ENCODE measurements at regions not wholly inside any gene's neighbourhood (a gene's known extent, or its start where the extent isn't known, plus 50 kb on each side); places are given as distances from the start of the nearest gene placed in this dataset.

GRCh38 chr13:79648191-79648590 is 167.2 kb downstream of the NDFIP2 start:
- no peak overlapping the region for H3K4me3 ChIP-seq (ENCODE audit: low read depth in 1 of 2, low read length in 2 of 2)
- H3K27ac ChIP-seq (ENCODE audit: low read length), result no peak overlapping the region
- H3K36me3 ChIP-seq (ENCODE audit: control insufficient read depth in 1 of 2, insufficient read depth in 2 of 2, low read length in 2 of 2), result no peaks in the 10 kb centered on the region
- no peaks in the 10 kb centered on the region for H3K27me3 ChIP-seq (ENCODE audit: low read depth, low read length)
- no peaks in the 10 kb centered on the region for H3K4me1 ChIP-seq (ENCODE audit: control insufficient read depth in 1 of 2, insufficient read depth in 2 of 2, low read length in 2 of 2)
- no peaks in the 10 kb centered on the region for H3K9me3 ChIP-seq (ENCODE audit: control insufficient read depth in 1 of 2, low read length in 2 of 2)

- H3K27ac ChIP-seq (ENCODE audit: low read length), result no peak overlapping the region
- H3K36me3 ChIP-seq (ENCODE audit: control insufficient read depth in 1 of 2, insufficient read depth in 2 of 2, low read length in 2 of 2), result no peaks in the 10 kb centered on the region
- H3K9me3 ChIP-seq (ENCODE audit: control insufficient read depth in 1 of 2, low read length in 2 of 2), result no peaks in the 10 kb centered on the region
- no peaks in the 10 kb centered on the region for H3K27me3 ChIP-seq (ENCODE audit: low read depth, low read length)
- no peaks in the 10 kb centered on the region for H3K4me1 ChIP-seq (ENCODE audit: control insufficient read depth in 1 of 2, insufficient read depth in 2 of 2, low read length in 2 of 2)
- no peak overlapping the region for H3K4me3 ChIP-seq (ENCODE audit: low read depth in 1 of 2, low read length in 2 of 2)
Observed at GRCh38 chr13:79647533-79647932, 166.6 kb downstream of the NDFIP2 start.

DNA sequence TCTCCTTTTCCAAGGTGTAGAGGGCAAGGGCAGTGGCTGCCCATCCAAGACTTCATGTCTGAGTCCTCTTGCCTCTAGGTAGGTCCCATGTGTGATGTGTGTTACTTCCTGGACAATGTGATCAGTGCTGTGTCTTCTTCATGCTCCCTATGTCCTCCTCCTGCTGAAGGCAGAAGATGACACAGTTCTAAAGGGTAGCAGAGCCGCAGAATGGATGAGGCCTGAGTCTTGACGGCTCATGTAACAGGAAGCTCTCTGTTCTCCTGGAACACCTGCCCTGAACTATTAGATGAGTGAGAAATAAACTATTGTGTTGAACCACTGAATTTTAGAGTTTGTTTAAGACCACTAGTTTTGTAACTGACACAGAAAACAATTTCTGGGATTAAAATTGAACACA is 165.9 kb downstream of the NDFIP2 start:
- Histone ChIP-seq H3K4me1 (ENCODE audit: control insufficient read depth in 1 of 2, insufficient read depth in 2 of 2, low read length in 2 of 2) (no peaks in the 10 kb centered on the region), H3K4me3 (ENCODE audit: low read depth in 1 of 2, low read length in 2 of 2) (no peak overlapping the region), H3K9me3 (ENCODE audit: control insufficient read depth in 1 of 2, low read length in 2 of 2) (no peaks in the 10 kb centered on the region), H3K36me3 (ENCODE audit: control insufficient read depth in 1 of 2, insufficient read depth in 2 of 2, low read length in 2 of 2) (no peaks in the 10 kb centered on the region), H3K27me3 (ENCODE audit: low read depth, low read length) (no peaks in the 10 kb centered on the region), H3K27ac (ENCODE audit: low read length) (no peak overlapping the region)

DNA sequence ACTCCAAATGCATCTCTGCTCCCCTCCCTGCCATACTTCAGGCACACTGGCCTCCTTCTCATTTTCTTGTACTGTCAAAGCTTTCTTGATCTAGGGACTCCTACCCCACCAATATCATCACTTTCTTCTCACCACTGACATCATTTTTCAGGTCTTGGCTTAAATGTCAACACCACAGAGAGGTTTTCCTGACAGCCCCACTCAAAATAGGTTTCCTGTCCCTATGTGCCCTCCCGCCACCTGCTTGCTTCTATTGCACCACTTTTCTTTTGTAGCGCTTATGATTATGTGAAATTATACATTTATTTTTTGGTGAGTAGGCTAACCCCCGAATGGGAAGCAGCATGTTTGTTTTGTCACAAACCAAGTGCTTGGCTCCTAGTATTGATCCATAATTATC is 164.6 kb downstream of the NDFIP2 start:
- Histone ChIP-seq H3K27ac (ENCODE audit: low read length) (no peak overlapping the region), H3K4me3 (ENCODE audit: low read depth in 1 of 2, low read length in 2 of 2) (no peak overlapping the region), H3K27me3 (ENCODE audit: low read depth, low read length) (no peaks in the 10 kb centered on the region)

GRCh38 chr13:79642596-79642995 is 161.6 kb downstream of the NDFIP2 start:
- H3K27me3 ChIP-seq (ENCODE audit: low read depth, low read length), result no peaks in the 10 kb centered on the region
- H3K36me3 ChIP-seq (ENCODE audit: control insufficient read depth in 1 of 2, insufficient read depth in 2 of 2, low read length in 2 of 2), result no peaks in the 10 kb centered on the region
- H3K4me3 ChIP-seq (ENCODE audit: low read depth in 1 of 2, low read length in 2 of 2), result no peak overlapping the region
- no peak overlapping the region for H3K27ac ChIP-seq (ENCODE audit: low read length)
- H3K4me1 ChIP-seq (ENCODE audit: control insufficient read depth in 1 of 2, insufficient read depth in 2 of 2, low read length in 2 of 2), result no peaks in the 10 kb centered on the region
- H3K9me3 ChIP-seq (ENCODE audit: control insufficient read depth in 1 of 2, low read length in 2 of 2), result no peaks in the 10 kb centered on the region

More for the DNA sequence above, 164.6 kb downstream of the NDFIP2 start:
- Histone ChIP-seq H3K36me3 (ENCODE audit: control insufficient read depth in 1 of 2, insufficient read depth in 2 of 2, low read length in 2 of 2) (no peaks in the 10 kb centered on the region), H3K4me1 (ENCODE audit: control insufficient read depth in 1 of 2, insufficient read depth in 2 of 2, low read length in 2 of 2) (no peaks in the 10 kb centered on the region), H3K9me3 (ENCODE audit: control insufficient read depth in 1 of 2, low read length in 2 of 2) (no peaks in the 10 kb centered on the region)

DNA sequence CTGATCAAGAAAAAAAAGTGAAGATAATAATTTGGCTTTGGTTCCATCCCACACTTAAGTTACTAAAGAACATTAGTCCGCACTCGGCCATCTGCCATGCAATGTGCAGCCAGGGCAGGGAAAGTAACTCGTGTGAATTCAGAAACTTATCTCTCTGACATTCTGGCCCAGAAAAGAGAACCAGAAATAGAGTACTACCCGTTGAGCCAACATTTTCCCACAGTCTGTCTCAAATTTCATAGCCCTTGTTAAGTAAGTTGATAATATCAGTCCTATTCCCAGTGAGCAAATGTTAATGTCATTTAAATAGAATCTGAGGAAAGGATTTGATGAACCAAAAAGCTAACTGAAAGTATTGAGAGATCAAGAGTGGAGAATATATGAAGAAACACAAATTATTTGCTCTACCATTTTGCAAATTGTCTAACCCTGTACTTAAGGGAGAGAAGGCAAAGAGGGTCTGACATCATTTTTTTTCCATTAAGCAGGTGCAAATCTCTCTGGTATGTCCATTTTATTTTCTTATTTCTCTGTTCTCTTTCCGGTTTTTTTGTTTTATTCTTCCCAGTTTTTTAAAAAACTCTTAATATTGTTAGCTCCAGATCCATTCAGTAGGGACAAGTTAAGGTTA is 156.3 kb downstream of the NDFIP2 start:
- no peaks in the 10 kb centered on the region for H3K9me3 ChIP-seq (ENCODE audit: control insufficient read depth in 1 of 2, low read length in 2 of 2)
- H3K4me3 ChIP-seq (ENCODE audit: low read depth in 1 of 2, low read length in 2 of 2), result no peak overlapping the region
- H3K27ac ChIP-seq (ENCODE audit: low read length), result no peak overlapping the region
- no peaks in the 10 kb centered on the region for H3K4me1 ChIP-seq (ENCODE audit: control insufficient read depth in 1 of 2, insufficient read depth in 2 of 2, low read length in 2 of 2)
- H3K27me3 ChIP-seq (ENCODE audit: low read depth, low read length), result no peaks in the 10 kb centered on the region
- no peaks in the 10 kb centered on the region for H3K36me3 ChIP-seq (ENCODE audit: control insufficient read depth in 1 of 2, insufficient read depth in 2 of 2, low read length in 2 of 2)

DNA sequence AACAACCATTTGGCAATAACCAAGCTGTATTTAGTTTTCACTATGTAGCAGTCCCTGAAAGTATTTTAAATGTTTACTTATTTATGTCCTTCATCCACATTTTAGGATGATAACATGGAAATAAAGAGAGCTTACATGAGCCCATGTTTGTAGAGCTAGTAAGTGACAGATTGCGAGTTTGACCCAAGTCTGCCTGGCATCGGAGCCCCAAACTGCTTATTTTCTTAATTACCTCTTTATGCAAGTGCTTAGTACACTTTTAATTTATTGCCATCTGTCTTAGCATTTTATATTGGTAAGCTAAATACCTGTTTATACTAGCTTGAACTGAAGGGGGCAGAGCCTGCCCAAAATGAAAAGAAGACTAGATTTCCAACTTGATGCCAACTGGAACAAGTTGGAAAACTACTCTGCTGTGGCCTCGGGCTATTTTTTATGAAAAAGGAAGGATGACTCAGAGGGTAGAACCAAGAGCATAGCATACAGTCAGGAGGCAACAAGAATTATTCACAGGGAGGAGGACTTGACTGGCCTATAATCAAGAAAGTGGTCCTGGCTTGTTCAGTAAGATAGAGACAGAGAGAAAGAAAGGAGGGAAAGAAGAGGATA is 150.2 kb downstream of the NDFIP2 start:
- H3K27me3 ChIP-seq (ENCODE audit: low read depth, low read length), result no peaks in the 10 kb centered on the region

GRCh38 chr13:79628463-79628862 is 147.5 kb downstream of the NDFIP2 start:
- H3K36me3 ChIP-seq (ENCODE audit: control insufficient read depth in 1 of 2, insufficient read depth in 2 of 2, low read length in 2 of 2), result no peaks in the 10 kb centered on the region
- no peak overlapping the region for H3K4me3 ChIP-seq (ENCODE audit: low read depth in 1 of 2, low read length in 2 of 2)
- H3K27me3 ChIP-seq (ENCODE audit: low read depth, low read length), result no peaks in the 10 kb centered on the region
- H3K27ac ChIP-seq (ENCODE audit: low read length), result no peak overlapping the region
- H3K9me3 ChIP-seq (ENCODE audit: control insufficient read depth in 1 of 2, low read length in 2 of 2), result no peaks in the 10 kb centered on the region
- no peaks in the 10 kb centered on the region for H3K4me1 ChIP-seq (ENCODE audit: control insufficient read depth in 1 of 2, insufficient read depth in 2 of 2, low read length in 2 of 2)

More for the DNA sequence above, 150.2 kb downstream of the NDFIP2 start:
- no peaks in the 10 kb centered on the region for H3K9me3 ChIP-seq (ENCODE audit: control insufficient read depth in 1 of 2, low read length in 2 of 2)
- H3K36me3 ChIP-seq (ENCODE audit: control insufficient read depth in 1 of 2, insufficient read depth in 2 of 2, low read length in 2 of 2), result no peaks in the 10 kb centered on the region
- no peak overlapping the region for H3K27ac ChIP-seq (ENCODE audit: low read length)
- no peaks in the 10 kb centered on the region for H3K4me1 ChIP-seq (ENCODE audit: control insufficient read depth in 1 of 2, insufficient read depth in 2 of 2, low read length in 2 of 2)
- H3K4me3 ChIP-seq (ENCODE audit: low read depth in 1 of 2, low read length in 2 of 2), result no peak overlapping the region

DNA sequence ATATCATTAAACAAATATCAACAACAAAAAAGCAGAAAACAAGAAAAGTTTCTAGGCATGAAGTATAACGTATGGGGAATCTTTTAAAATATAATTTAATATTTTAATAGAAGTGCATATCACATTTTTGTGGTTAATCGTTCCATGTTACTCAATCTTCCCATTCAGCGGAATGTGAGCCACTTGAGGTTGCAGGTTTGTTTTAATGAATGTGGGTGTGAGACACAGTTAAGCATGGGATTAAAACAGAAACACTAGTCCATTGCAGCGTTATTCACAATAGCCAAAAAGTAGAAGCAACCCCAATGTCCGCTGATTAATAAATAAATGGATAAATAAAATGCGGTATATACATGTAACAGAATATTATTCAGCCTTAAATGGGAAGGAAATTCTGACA is 146.0 kb downstream of the NDFIP2 start:
- H3K9me3 ChIP-seq (ENCODE audit: control insufficient read depth in 1 of 2, low read length in 2 of 2), result no peaks in the 10 kb centered on the region
- H3K4me1 ChIP-seq (ENCODE audit: control insufficient read depth in 1 of 2, insufficient read depth in 2 of 2, low read length in 2 of 2), result no peaks in the 10 kb centered on the region
- no peak overlapping the region for H3K27ac ChIP-seq (ENCODE audit: low read length)
- H3K27me3 ChIP-seq (ENCODE audit: low read depth, low read length), result no peaks in the 10 kb centered on the region
- no peaks in the 10 kb centered on the region for H3K36me3 ChIP-seq (ENCODE audit: control insufficient read depth in 1 of 2, insufficient read depth in 2 of 2, low read length in 2 of 2)
- H3K4me3 ChIP-seq (ENCODE audit: low read depth in 1 of 2, low read length in 2 of 2), result no peak overlapping the region

- H3K27ac ChIP-seq (ENCODE audit: low read length), result no peak overlapping the region
- H3K4me1 ChIP-seq (ENCODE audit: control insufficient read depth in 1 of 2, insufficient read depth in 2 of 2, low read length in 2 of 2), result no peaks in the 10 kb centered on the region
- H3K27me3 ChIP-seq (ENCODE audit: low read depth, low read length), result no peaks in the 10 kb centered on the region
- no peaks in the 10 kb centered on the region for H3K9me3 ChIP-seq (ENCODE audit: control insufficient read depth in 1 of 2, low read length in 2 of 2)
- no peaks in the 10 kb centered on the region for H3K36me3 ChIP-seq (ENCODE audit: control insufficient read depth in 1 of 2, insufficient read depth in 2 of 2, low read length in 2 of 2)
- no peak overlapping the region for H3K4me3 ChIP-seq (ENCODE audit: low read depth in 1 of 2, low read length in 2 of 2)
Observed at GRCh38 chr13:79625517-79625916, 144.6 kb downstream of the NDFIP2 start.

- Histone ChIP-seq H3K36me3 (ENCODE audit: control insufficient read depth in 1 of 2, insufficient read depth in 2 of 2, low read length in 2 of 2) (no peaks in the 10 kb centered on the region), H3K4me3 (ENCODE audit: low read depth in 1 of 2, low read length in 2 of 2) (no peak overlapping the region), H3K27me3 (ENCODE audit: low read depth, low read length) (no peaks in the 10 kb centered on the region), H3K27ac (ENCODE audit: low read length) (no peak overlapping the region), H3K9me3 (ENCODE audit: control insufficient read depth in 1 of 2, low read length in 2 of 2) (no peaks in the 10 kb centered on the region), H3K4me1 (ENCODE audit: control insufficient read depth in 1 of 2, insufficient read depth in 2 of 2, low read length in 2 of 2) (no peaks in the 10 kb centered on the region)
Observed at GRCh38 chr13:79621902-79622301, 140.9 kb downstream of the NDFIP2 start.

DNA sequence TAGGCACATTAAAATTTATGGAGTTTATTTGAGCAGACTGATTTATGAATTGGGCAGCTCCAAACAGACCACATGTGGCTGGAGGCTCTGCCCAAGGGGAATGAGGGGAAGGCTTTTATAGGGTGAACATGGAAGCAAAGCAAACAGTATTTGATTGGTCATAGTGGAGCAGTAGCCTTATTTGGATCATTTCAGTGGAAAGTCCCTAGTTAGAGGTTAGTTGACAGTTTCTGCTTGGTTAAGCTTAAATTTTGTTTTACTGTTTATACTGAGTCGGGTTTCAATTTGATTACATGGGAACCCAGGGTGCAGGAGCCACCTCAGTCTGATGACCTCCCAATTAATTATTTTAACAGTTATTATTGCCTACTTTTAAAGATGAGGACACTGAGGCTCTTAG is 140.5 kb downstream of the NDFIP2 start:
- Histone ChIP-seq H3K36me3 (ENCODE audit: control insufficient read depth in 1 of 2, insufficient read depth in 2 of 2, low read length in 2 of 2) (no peaks in the 10 kb centered on the region), H3K9me3 (ENCODE audit: control insufficient read depth in 1 of 2, low read length in 2 of 2) (no peaks in the 10 kb centered on the region), H3K4me1 (ENCODE audit: control insufficient read depth in 1 of 2, insufficient read depth in 2 of 2, low read length in 2 of 2) (no peaks in the 10 kb centered on the region), H3K27me3 (ENCODE audit: low read depth, low read length) (no peaks in the 10 kb centered on the region), H3K27ac (ENCODE audit: low read length) (no peak overlapping the region), H3K4me3 (ENCODE audit: low read depth in 1 of 2, low read length in 2 of 2) (no peak overlapping the region)
